Body of pancreas (tissue), 4 donors: ENCODE measurements at regions not wholly inside any gene's neighbourhood (a gene's known extent, or its start where the extent isn't known, plus 50 kb on each side); places are given as distances from the start of the nearest gene placed in this dataset.

Source experiments
- POLR2A ChIP-seq, 3 donors: fragments of 450-650 bp; IDR thresholded peaks; one replicate each; pipeline ENCODE4 v1.6.1; 2016; ENCODE audit warnings: antibody characterized with exemption in 3 of 3, mild to moderate bottlenecking in 2 of 3
- TF ChIP-seq, protein P1 (sequence below), 7 experiments: fragments of 450-650 bp in 4 of 7; fragments of 200-600 bp in 3 of 7; sonication (generic) in 3 of 7; IDR thresholded peaks; one replicate each; pipeline ENCODE4 v1.5.1; 2016 to 2019; ENCODE audit warnings: antibody characterized with exemption in 7 of 7

GRCh38 chr10:100653957-100654781, 91.2 kb upstream of the PAX2 start:
- TF ChIP-seq, protein P1, sequence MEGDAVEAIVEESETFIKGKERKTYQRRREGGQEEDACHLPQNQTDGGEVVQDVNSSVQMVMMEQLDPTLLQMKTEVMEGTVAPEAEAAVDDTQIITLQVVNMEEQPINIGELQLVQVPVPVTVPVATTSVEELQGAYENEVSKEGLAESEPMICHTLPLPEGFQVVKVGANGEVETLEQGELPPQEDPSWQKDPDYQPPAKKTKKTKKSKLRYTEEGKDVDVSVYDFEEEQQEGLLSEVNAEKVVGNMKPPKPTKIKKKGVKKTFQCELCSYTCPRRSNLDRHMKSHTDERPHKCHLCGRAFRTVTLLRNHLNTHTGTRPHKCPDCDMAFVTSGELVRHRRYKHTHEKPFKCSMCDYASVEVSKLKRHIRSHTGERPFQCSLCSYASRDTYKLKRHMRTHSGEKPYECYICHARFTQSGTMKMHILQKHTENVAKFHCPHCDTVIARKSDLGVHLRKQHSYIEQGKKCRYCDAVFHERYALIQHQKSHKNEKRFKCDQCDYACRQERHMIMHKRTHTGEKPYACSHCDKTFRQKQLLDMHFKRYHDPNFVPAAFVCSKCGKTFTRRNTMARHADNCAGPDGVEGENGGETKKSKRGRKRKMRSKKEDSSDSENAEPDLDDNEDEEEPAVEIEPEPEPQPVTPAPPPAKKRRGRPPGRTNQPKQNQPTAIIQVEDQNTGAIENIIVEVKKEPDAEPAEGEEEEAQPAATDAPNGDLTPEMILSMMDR (IDR thresholded peaks at IDR 0.05) = no peak
- TF ChIP-seq POLR2A (IDR thresholded peaks at IDR 0.05) = no peak
